ENCODE measurements at regions not wholly inside any gene's neighbourhood (a gene's known extent, or its start where the extent isn't known, plus 50 kb on each side); places are given as distances from the start of the nearest gene placed in this dataset.

- DNase-seq: peak; percentile 91
Measured at GRCh38 chr17:77266891-77267341, 126.1 kb downstream of the SEC14L1 start.

DNA sequence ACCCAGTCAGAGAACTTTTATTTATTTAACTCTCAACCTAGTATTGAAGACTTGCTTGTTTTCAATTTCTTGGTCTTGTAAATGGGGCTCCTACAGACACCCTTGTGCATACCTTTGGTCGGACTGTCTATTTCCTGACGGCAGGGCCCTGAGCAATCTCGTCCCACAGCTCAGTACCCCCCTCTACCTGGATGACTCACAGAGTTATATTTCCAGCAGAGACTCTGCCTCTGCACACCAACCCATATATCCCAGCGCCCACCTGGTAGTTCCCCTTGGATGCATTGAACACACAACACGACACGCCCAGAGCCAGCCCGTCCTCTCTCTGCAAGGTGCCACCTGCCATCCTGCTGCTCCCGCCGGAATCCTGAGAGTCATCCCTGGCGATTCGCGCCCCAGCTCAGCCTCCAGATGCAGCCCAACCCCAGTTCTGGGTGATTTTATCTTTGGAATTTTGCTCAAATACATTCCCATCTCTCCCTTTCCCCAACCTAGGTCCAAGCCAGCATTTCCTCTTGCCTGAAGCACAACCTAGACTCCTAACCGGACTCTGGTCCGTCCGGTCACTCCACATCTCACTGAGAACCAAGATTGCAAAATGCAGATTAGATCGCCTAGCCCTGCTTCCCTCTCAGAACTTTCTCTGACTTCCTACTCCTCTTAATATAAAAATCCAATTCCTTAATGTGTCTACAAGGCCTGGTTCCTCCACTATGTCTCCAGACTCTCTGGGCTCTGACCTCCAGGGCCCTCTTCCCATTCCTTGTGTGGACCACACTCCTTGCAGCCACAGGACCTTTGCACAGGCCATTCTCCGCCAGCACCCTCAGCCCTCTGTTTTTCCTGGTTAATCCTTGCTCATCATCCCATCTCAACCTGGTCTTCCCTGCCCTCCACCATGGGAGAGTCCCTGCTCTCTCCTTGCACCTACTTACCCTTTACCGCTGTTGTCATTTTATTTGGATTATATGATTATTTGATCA lies 129.2 kb downstream of the SEC14L1 start:
- no peak for DNase-seq

DNA sequence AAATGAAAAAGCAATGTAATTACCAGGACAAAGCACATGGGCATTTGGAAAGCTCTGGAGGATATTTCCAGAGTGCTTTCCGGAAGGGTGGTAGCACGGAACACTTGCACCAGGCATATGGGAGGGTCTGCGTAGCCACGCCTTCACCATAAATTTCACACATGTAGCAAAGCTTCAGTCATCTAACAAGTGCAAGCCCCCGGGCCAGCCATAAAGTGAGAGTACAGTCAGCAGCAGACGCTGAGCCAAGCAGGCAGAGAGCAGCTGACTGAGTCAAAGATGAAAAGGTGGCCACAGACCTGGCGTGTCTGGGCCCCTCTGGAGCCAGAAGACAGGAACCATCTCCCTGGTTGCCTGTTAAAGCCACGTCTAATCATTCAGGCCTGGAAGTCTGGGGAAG lies 130.6 kb downstream of the SEC14L1 start:
- no peak for DNase-seq

DNA sequence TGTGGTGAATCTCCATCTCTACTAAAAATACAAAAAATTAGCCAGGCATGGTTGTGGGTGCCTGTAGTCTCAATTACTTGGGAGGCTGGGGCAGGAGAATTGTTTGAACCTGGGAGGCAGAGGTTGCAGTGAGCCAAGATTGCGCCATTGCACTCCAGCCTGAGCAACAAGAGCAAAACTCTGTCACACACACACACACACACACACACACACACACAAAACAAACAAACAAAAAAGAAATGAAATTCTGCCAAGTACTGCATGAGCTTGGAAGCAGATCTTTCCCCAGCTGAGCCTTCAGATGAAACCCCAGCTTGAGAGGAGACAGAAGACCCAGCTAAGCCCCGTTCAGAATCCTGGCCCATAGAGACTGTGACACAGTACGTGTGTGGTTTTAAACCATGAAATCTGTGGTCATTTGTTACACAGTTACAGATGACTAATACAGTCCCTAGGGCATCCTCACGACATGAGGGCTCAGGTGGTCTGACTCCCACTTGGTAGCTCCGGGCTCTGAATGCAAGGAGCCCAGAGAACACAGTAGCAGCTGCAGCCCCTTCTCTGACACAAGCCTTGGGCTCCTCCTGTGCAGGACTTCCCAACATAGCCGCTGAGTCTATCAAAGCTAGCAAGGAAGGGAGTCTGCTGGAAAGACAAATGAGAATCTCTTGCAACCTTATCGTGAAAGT lies 132.8 kb downstream of the SEC14L1 start:
- no peak for DNase-seq

DNA sequence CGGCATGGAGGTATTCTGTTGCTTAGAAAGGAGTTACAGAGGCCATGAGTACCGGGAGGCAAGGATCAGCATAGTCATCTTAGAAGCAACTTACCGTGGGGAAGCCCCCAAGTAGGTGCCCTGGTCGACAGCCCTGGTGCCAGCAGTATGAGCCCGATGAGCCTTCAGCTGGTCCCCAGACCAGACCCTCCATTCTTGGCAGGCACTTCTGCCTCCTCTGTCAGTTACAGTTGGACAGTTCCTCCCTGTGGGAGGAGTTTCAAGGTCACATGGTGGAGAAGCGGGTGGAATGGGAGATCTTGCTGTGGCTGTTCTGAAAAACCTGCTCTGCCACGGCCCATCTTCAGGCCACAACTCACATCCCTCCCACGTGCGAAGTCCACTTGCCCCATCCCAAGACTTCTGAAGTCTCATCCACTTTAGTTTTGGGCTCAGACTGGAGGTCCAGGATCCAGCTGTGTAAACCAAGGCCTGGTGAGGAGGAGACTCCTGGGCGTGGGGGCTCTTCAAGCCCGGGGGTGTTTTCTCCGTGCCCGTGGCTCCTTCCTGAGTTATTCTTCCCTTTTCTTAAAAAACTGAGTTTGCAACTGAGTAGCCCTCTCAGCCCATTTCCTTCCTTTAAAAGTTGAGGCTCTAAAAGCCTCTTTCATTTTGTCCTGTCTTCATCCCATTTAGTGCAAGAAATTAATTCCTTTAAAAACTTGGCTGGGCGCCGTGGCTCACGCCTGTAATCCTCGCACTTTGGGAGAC lies 133.5 kb downstream of the SEC14L1 start:
- DNase-seq: no peak

GRCh38 chr17:77279448-77280303 lies 138.9 kb downstream of the SEC14L1 start:
- no peak for DNase-seq

GRCh38 chr17:77280304-77281121 lies 139.7 kb downstream of the SEC14L1 start:
- peak; percentile 35 for DNase-seq

DNA sequence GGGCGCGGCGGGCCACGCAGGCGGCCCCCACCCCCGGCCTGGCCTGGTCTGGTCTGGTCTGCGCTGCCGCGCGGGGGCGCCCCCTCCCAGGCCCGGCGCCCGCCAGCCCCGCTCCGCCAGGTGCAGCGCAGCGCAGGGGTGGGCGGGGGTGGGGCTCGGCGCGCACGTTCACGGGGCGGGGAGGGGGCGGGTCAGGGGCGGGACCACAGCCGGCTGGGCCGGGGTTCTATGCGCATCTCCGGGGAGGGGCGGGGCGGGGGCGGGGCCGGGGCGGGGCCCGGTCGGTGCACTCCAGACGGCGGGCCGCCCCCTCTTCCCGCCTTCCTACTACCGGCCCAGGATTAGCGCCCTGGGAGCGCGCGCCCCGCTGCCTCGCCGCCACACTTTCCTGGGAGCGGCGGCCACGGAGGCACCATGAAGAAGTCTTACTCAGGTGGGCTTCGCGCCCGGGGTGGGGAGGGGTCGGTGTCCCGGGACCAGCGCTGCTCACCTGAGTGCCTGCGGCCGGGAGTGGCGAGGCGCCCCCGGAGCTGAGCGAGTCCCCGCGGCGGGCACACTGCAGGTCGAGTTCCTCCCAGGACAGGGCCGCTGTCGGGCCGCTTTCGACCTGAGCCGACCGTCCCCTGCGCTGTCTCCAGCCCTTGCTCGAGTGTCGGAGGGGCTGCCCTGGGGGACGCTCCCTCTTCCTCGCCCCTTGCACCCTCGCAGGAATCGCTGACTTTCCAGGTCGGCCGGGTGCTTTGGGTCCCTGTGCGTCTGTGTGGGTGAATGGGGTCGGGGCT lies 140.5 kb downstream of the SEC14L1 start:
- peak; percentile 84 for DNase-seq

DNA sequence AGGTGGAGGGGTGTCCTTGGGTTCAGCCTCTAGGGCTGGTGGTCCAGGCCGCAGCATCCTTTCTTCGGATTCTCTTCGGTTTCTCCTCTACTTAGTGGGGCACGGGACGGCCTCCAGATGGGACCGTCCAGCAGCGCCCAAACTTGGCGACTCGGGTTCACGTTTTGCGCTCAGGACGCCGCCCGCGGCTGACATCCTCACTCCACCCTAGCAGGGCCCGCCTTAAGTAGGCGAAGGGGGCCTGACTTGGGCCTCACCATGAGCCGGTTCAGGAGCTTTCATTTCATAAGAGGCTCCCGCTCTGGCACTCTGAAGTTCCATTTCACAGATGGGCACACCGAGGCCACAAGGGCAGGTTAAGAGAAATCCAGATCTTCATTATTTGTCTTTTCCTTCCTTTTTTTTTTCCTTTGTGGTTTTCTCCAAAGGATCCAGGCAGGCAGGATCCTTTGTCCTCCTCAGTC lies 141.2 kb downstream of the SEC14L1 start:
- DNase-seq: peak; percentile 46

- DNase-seq: no peak
Measured at GRCh38 chr17:77282524-77283515, 142.1 kb downstream of the SEC14L1 start.

- DNase-seq: no peak
Measured at GRCh38 chr17:77284023-77284617, 143.4 kb downstream of the SEC14L1 start.

DNA sequence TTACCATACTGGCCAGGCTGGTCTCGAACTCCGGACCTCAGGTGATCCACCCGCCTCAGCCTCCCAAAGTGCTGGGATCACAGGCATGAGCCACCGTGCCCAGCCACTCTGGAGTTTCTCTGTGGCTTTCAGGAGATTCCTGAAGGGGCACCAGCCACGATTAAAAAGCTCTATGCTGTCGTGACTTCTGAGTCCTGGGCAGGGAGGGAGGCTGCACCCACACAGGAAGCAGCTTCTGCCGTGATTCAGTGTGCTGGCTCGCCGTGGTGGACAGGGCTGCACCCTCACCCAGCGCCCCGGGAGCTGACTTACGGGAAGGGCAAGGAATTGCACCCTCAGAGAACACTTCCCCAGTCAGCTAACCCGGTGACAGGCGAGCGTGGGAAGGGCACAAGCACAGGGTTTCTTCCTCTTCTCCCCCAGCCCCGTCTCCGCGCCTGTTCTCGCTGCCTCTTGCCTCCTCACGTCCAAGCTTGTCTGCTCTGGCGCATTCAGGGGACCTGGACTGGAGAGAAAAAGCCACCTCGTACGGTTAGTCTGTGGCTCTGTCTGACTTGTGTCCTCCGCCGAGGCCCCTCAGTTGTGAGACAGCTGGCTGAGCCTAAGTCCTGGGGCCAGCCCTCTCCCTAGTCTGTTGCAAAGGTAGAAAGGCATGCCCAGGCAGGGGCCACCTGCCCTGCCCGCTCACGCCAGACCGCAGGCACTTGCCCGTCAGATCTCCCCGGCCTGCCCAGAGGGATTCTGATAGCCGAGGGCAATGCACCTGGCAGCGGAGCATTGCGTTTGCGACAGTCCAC lies 145.0 kb downstream of the SEC14L1 start:
- DNase-seq: no peak

DNA sequence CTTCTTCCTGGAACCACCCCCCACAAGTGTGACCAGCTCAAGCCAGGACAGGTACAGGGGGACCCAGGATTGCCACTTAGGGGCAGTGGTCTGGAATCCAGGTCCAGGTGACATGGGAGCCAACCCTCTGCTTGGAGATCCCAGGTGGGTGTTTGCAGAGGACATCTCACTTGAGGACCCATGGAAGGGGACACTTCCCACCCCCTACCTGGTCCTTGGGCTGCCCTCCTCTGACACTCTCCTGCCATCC lies 145.5 kb downstream of the SEC14L1 start:
- no peak for DNase-seq

DNA sequence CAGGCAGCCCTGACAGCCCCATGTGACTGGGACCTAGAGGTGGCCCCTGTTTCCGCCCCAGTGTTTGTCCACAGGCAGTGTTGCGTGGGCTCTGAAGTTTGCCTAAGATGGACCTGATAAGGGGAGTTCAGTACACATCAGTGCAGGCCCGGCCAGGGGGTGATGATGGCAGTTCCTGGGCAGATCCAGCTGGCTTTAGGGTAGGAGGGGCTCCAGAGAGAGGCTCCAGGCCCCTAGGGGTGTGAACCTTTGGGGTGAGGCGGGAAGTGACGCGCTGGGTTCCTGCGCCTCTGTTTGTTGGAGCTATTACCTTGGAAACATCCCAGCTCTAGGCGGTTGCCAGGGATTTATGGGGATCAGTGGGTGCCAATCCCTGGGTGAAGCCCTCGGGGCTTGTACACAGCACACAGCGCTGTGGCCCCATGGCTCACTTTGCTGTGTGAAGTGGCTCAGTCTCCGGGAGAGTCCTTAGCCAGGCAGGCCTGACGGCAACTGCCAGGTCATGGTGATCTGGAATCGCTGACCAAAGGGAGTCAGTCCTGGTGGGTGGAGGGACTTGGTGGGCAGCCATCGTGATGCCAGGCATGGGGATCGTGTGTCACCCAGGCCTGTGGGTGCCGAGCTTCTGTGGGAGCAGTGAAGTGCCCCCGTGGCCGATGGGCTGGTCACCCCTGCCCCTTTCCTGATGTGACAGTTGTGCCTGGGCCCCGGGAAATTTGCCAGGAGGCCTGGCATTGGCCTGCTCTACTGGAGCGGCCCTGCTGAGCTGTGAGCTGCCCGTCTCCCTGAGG lies 146.1 kb downstream of the SEC14L1 start:
- DNase-seq: no peak

GRCh38 chr17:77287432-77288068 lies 146.8 kb downstream of the SEC14L1 start:
- DNase-seq: no peak

DNA sequence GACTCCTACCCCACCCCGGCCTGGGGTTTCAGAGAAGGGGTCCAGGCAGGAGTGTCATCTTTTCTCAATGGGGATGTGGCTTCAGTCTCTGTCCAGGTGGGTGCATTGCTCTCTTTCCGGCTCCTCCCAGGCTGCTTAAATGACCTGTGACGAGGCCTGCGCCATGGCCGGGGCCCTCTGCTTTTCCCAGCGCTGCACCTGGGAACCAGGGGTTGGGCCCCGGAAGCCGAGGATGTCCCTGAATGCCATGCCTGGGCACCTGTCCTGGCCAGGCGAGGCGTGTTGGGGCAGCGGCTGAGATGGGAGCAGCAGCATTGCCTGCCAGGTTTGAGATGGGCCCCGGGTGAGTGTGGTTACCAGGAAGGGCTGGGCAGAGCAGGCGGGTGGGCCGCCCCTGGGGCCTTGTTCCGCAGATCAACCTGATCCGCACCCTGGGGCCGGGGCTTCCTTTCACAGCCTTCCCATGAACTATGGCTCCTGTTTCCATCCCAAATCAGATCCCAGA lies 147.4 kb downstream of the SEC14L1 start:
- DNase-seq: no peak

Data from RPMI8226 (cell line).